Liver (tissue), 2 donors: ENCODE measurements at regions not wholly inside any gene's neighbourhood (a gene's known extent, or its start where the extent isn't known, plus 50 kb on each side); places are given as distances from the start of the nearest gene placed in this dataset.

ENCODE experiments used
- NR2F2 ChIP-seq: IDR thresholded peaks from 2 replicates; pipeline ENCODE4 v1.6.1; 2016; ENCODE audit warnings: antibody characterized with exemption
- RAD21 ChIP-seq, 2 donors: IDR thresholded peaks; 2 replicates each; pipeline ENCODE4 v1.6.1; 2016; ENCODE audit warnings: antibody characterized with exemption in 2 of 2, mild to moderate bottlenecking in 2 of 2
- TAF1 ChIP-seq: conservative IDR thresholded peaks from 2 replicates; pipeline ENCODE4 v1.6.1; 2016; ENCODE audit warnings: antibody characterized with exemption, mild to moderate bottlenecking
- donor health status: healthy.

GRCh38 chr6:170460641-170461040 lies 92.5 kb downstream of the PSMB1 start:
- TF ChIP-seq TAF1 (no peak), NR2F2 (no peak), RAD21 (IDR thresholded peaks at IDR 0.05) (no peak)
